ENCODE measurements at regions not wholly inside any gene's neighbourhood (a gene's known extent, or its start where the extent isn't known, plus 50 kb on each side); places are given as distances from the start of the nearest gene placed in this dataset.
"Not testable (repeated sequence)": the region's sequence is repeated elsewhere in the genome, so short reads cannot be mapped to it uniquely, and the experiment has no call there.

DNA sequence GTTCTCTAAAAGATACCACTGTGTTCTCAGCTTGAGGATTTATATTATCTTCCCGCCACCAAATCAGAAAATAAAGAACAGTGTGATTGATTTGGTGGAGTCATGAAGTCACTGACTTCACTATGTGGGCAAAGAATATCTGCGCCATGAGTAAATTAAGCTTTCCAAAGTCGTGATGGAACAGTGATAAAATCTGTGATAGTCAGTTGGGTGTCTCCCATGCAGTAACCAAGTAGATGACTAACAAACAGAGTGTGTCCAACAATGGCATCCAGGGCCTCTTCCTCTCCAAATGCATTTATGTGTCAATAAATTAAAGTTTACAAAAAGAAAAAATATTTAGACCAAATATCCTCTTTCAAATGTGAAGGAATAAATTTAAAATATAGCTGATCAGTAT lies 87.0 kb upstream of the DST start:
- Histone ChIP-seq H3K4me1 (ENCODE audit: control insufficient read depth in 2 of 2, insufficient read depth in 2 of 2, low read length in 2 of 2) (no peaks in the 10 kb centered on the region), H3K27ac (ENCODE audit: low read depth, low read length) (no peak overlapping the region), H3K27me3 (ENCODE audit: control insufficient read depth in 2 of 2, insufficient read depth in 2 of 2, low read length in 2 of 2) (no peaks in the 10 kb centered on the region), H3K9me3 (ENCODE audit: control insufficient read depth in 2 of 3, low read length in 3 of 3) (no peaks in the 10 kb centered on the region), H3K4me3 (ENCODE audit: low read length) (no peak overlapping the region), H3K36me3 (ENCODE audit: control insufficient read depth in 2 of 3, insufficient read depth in 3 of 3, low read length in 3 of 3) (no peaks in the 10 kb centered on the region)
- H3K4me3 Mint-ChIP-seq = no peak overlapping the region
- intact Hi-C loops (cut with micrococcal nuclease) = no loop called here
- ATAC-seq (no peak), DNase-seq (no peak)
- ChIA-PET CTCF (no interaction called here), POLR2A (no interaction called here)
- no peaks in the 10 kb centered on the region for H3K36me3 Mint-ChIP-seq
- no peaks in the 10 kb centered on the region for H3K9me3 Mint-ChIP-seq
- no peaks in the 10 kb centered on the region for H3K4me1 Mint-ChIP-seq
- no peak overlapping the region for H3K27ac Mint-ChIP-seq
- H3K27me3 Mint-ChIP-seq = peaks cover 0 to 13% (median 0%) of the 10 kb centered on the region in 5 donors

DNA sequence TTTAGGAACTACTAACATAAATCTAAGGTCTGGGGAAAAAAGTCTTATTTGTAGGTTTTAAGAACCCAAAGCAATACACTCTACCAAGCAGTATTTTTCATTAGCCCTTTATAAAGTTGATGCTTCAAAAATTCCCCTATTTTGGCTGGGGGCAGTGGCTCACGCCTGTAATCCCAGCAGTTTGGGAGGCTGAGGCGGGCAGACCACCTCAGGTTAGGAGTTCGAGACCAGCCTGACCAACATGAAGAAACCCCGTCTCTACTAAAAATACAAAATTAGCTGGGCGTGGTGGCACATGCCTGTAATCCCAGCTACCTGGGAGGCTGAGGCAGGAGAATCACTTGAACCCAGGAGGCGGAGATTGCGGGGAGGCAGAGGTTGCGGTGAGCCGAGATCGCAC lies 86.5 kb upstream of the DST start:
- H3K36me3 Mint-ChIP-seq; H3K4me3 Mint-ChIP-seq; H3K9me3 ChIP-seq (ENCODE audit: control insufficient read depth in 2 of 3, low read length in 3 of 3); POLR2A ChIA-PET; intact Hi-C loops (cut with micrococcal nuclease); DNase-seq; H3K27ac Mint-ChIP-seq; CTCF ChIA-PET; ATAC-seq; H3K27ac ChIP-seq (ENCODE audit: low read depth, low read length); H3K4me1 ChIP-seq (ENCODE audit: control insufficient read depth in 2 of 2, insufficient read depth in 2 of 2, low read length in 2 of 2); H3K36me3 ChIP-seq (ENCODE audit: control insufficient read depth in 2 of 3, insufficient read depth in 3 of 3, low read length in 3 of 3); H3K4me3 ChIP-seq (ENCODE audit: low read length); H3K4me1 Mint-ChIP-seq; H3K9me3 Mint-ChIP-seq; H3K27me3 ChIP-seq (ENCODE audit: control insufficient read depth in 2 of 2, insufficient read depth in 2 of 2, low read length in 2 of 2): not testable (repeated sequence)
- peaks cover 0 to 13% (median 0%) of the 10 kb centered on the region in 5 donors for H3K27me3 Mint-ChIP-seq

DNA sequence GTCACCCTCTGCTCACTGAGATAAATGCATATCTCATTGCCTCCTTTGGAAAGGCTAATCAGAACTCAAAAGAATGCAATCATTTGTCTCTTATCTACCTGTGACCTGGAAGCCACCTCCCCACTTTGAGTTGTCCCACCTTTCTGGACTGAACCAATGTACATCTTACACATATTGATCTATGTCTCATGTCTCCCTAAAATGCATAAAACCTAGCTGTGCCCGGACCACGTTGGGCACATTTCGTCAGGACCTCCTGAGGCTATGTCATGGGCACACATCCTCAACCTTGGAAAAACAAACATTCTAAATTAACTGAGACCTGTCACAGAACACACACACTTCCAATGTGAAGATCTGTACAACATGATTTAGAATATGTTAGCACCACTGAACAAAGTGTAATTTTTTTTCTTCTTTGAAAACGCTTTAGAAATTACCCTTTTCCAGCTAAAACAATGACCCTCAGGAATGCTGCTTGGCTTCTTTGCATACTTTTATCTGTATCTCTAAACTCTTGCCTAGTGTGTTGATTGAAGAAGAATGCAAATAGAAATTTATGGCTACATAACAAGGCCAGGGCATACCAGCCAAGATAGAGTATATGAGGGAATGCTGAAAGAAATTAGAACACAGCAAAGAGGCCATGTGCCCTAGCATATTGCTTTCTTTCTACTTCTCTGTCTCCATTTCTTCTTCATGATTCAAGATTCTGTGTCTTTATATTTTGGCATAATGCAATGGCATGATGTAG lies 84.6 kb upstream of the DST start:
- H3K4me3 ChIP-seq (ENCODE audit: low read length) = no peak overlapping the region
- ChIA-PET CTCF (no interaction called here), POLR2A (interaction anchor here (0.6 kb wide), 1 partner anchor 915 kb away, joined by 3 read pairs; no protein-coding TSS in a partner anchor)
- no peak overlapping the region for H3K27ac Mint-ChIP-seq
- no peak overlapping the region for H3K4me3 Mint-ChIP-seq
- DNase-seq = no peak
- no peaks in the 10 kb centered on the region for H3K36me3 ChIP-seq (ENCODE audit: control insufficient read depth in 2 of 3, insufficient read depth in 3 of 3, low read length in 3 of 3)
- ATAC-seq = no peak
- no peaks in the 10 kb centered on the region for H3K9me3 Mint-ChIP-seq
- H3K27me3 ChIP-seq (ENCODE audit: control insufficient read depth in 2 of 2, insufficient read depth in 2 of 2, low read length in 2 of 2) = no peaks in the 10 kb centered on the region
- H3K36me3 Mint-ChIP-seq = no peaks in the 10 kb centered on the region
- H3K27ac ChIP-seq (ENCODE audit: low read depth, low read length) = no peak overlapping the region
- H3K27me3 Mint-ChIP-seq = peaks cover 0 to 18% (median 0%) of the 10 kb centered on the region in 5 donors
- intact Hi-C loops (cut with micrococcal nuclease) = no loop called here
- H3K9me3 ChIP-seq (ENCODE audit: control insufficient read depth in 2 of 3, low read length in 3 of 3) = no peaks in the 10 kb centered on the region
- no peaks in the 10 kb centered on the region for H3K4me1 Mint-ChIP-seq
- no peaks in the 10 kb centered on the region for H3K4me1 ChIP-seq (ENCODE audit: control insufficient read depth in 2 of 2, insufficient read depth in 2 of 2, low read length in 2 of 2)

DNA sequence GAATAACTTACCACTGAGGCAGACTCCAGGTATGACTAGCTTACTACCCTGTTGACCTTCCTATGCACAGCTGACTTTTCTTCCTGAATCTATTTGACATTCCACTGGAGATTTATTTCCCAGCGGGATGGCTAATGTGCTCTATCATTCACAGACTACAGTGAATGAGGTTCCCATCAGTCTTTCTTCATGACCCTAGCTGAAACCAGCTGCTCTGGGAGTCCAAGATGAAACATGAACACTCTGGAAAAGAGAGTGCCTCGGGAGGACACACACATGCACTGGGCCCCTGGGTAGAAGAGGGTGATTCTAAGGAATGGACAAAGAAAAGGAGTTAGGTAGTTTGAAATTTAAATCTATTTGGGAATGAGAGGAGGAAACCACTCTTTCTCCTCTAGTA lies 82.6 kb upstream of the DST start:
- H3K4me3 Mint-ChIP-seq = no peak overlapping the region
- H3K4me1 Mint-ChIP-seq = no peaks in the 10 kb centered on the region
- Histone ChIP-seq H3K4me1 (ENCODE audit: control insufficient read depth in 2 of 2, insufficient read depth in 2 of 2, low read length in 2 of 2) (no peaks in the 10 kb centered on the region), H3K36me3 (ENCODE audit: control insufficient read depth in 2 of 3, insufficient read depth in 3 of 3, low read length in 3 of 3) (no peaks in the 10 kb centered on the region), H3K27ac (ENCODE audit: low read depth, low read length) (no peak overlapping the region), H3K27me3 (ENCODE audit: control insufficient read depth in 2 of 2, insufficient read depth in 2 of 2, low read length in 2 of 2) (no peaks in the 10 kb centered on the region), H3K9me3 (ENCODE audit: control insufficient read depth in 2 of 3, low read length in 3 of 3) (no peaks in the 10 kb centered on the region), H3K4me3 (ENCODE audit: low read length) (no peak overlapping the region)
- H3K27ac Mint-ChIP-seq = no peak overlapping the region
- H3K36me3 Mint-ChIP-seq = no peaks in the 10 kb centered on the region
- peaks cover 0 to 5% (median 0%) of the 10 kb centered on the region in 11 donors for H3K9me3 Mint-ChIP-seq
- ATAC-seq (no peak), DNase-seq (no peak)
- ChIA-PET POLR2A (no interaction called here), CTCF (no interaction called here)
- peaks cover 0 to 18% (median 0%) of the 10 kb centered on the region in 5 donors for H3K27me3 Mint-ChIP-seq
- intact Hi-C loops (cut with micrococcal nuclease) = no loop called here

DNA sequence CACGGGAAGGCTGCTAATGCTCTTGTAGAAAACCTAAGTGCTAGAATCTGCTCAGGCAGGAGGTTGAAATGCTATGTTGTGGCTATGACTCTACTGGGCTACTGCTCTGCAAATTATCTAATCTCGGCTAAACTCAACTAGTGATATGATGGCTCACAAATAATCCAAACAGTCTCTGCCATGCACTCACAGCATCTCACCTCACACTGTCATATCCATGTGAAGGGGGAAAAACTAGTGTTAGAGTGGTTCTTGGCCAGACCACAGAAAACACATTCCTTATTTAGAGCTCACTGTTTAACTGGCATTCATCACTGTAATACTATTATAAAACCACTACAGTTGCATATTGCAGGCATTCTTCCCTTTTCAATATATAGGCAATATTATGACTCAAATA lies 81.8 kb upstream of the DST start:
- intact Hi-C loops (cut with micrococcal nuclease) = no loop called here
- DNase-seq (no peak), ATAC-seq (no peak)
- Histone ChIP-seq H3K27ac (ENCODE audit: low read depth, low read length) (no peak overlapping the region), H3K36me3 (ENCODE audit: control insufficient read depth in 2 of 3, insufficient read depth in 3 of 3, low read length in 3 of 3) (no peaks in the 10 kb centered on the region), H3K4me1 (ENCODE audit: control insufficient read depth in 2 of 2, insufficient read depth in 2 of 2, low read length in 2 of 2) (no peaks in the 10 kb centered on the region), H3K9me3 (ENCODE audit: control insufficient read depth in 2 of 3, low read length in 3 of 3) (no peaks in the 10 kb centered on the region), H3K27me3 (ENCODE audit: control insufficient read depth in 2 of 2, insufficient read depth in 2 of 2, low read length in 2 of 2) (no peaks in the 10 kb centered on the region), H3K4me3 (ENCODE audit: low read length) (no peak overlapping the region)
- Mint-ChIP-seq H3K4me1 (peaks cover 0 to 2% (median 0%) of the 10 kb centered on the region in 7 donors), H3K27ac (no peak overlapping the region), H3K4me3 (no peak overlapping the region), H3K9me3 (peaks cover 0 to 9% (median 0%) of the 10 kb centered on the region in 11 donors), H3K36me3 (peaks cover 0 to 2% (median 0%) of the 10 kb centered on the region in 5 donors), H3K27me3 (peaks cover 0 to 16% (median 0%) of the 10 kb centered on the region in 5 donors)
- CTCF ChIA-PET = no interaction called here
- POLR2A ChIA-PET = no interaction called here

DNA sequence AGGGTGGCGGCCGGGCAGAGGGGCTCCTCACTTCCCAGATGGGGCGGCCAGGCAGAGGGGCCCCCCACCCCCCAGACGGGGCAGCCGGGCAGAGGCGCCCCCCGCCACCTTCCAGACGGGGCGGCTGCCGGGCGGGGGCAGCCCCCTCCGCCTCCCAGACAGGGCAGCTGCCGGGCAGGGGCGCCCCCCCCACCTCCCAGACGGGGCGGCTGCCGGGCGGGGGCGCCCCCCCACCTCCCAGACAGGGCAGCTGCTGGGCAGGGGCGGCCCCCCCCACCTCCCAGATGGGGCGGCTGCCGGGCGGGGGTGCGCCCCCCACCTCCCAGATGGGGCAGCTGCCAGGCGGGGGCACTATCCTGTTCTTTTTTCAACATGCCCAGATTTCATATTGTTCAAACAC lies 78.2 kb upstream of the DST start:
- Histone ChIP-seq H3K4me3 (ENCODE audit: low read length) (no peak overlapping the region), H3K27ac (ENCODE audit: low read depth, low read length) (no peak overlapping the region), H3K9me3 (ENCODE audit: control insufficient read depth in 2 of 3, low read length in 3 of 3) (no peaks in the 10 kb centered on the region), H3K27me3 (ENCODE audit: control insufficient read depth in 2 of 2, insufficient read depth in 2 of 2, low read length in 2 of 2) (no peaks in the 10 kb centered on the region), H3K4me1 (ENCODE audit: control insufficient read depth in 2 of 2, insufficient read depth in 2 of 2, low read length in 2 of 2) (no peaks in the 10 kb centered on the region), H3K36me3 (ENCODE audit: control insufficient read depth in 2 of 3, insufficient read depth in 3 of 3, low read length in 3 of 3) (no peaks in the 10 kb centered on the region)
- CTCF ChIA-PET = no interaction called here
- peaks cover 0 to 23% (median 8%) of the 10 kb centered on the region in 5 donors for H3K27me3 Mint-ChIP-seq
- no peak for DNase-seq
- H3K4me3 Mint-ChIP-seq = no peak overlapping the region
- ATAC-seq = no peak
- peaks cover 0 to 7% (median 0%) of the 10 kb centered on the region in 5 donors for H3K36me3 Mint-ChIP-seq
- intact Hi-C loops (cut with micrococcal nuclease) = no loop called here
- H3K27ac Mint-ChIP-seq = no peak overlapping the region
- H3K4me1 Mint-ChIP-seq = peaks cover 0 to 2% (median 0%) of the 10 kb centered on the region in 7 donors
- POLR2A ChIA-PET = no interaction called here
- H3K9me3 Mint-ChIP-seq = peaks cover 0 to 13% (median 2%) of the 10 kb centered on the region in 11 donors

DNA sequence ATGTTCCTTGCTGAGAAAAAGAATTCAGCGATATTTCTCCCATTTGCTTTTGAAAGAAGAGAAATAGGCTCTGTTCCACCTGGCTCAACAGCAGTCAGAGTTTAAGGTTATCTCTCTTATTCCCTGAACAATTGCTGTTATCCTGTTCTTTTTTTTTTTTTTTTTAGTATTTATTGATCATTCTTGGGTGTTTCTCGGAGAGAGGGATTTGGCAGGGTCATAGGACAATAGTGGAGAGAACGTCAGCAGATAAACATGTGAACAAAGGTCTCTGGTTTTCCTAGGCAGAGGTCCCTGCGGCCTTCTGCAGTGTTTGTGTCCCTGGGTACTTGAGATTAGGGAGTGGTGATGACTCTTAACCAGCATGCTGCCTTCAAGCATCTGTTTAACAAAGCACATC lies 77.5 kb upstream of the DST start:
- H3K4me1 Mint-ChIP-seq = not testable (repeated sequence)

More for the DNA sequence above, 77.5 kb upstream of the DST start:
- peaks cover 0 to 26% (median 8%) of the 10 kb centered on the region in 5 donors for H3K27me3 Mint-ChIP-seq
- H3K27ac ChIP-seq (ENCODE audit: low read depth, low read length); H3K27me3 ChIP-seq (ENCODE audit: control insufficient read depth in 2 of 2, insufficient read depth in 2 of 2, low read length in 2 of 2); ATAC-seq; H3K4me3 ChIP-seq (ENCODE audit: low read length); H3K36me3 Mint-ChIP-seq; DNase-seq; POLR2A ChIA-PET; H3K9me3 ChIP-seq (ENCODE audit: control insufficient read depth in 2 of 3, low read length in 3 of 3); H3K4me3 Mint-ChIP-seq; H3K36me3 ChIP-seq (ENCODE audit: control insufficient read depth in 2 of 3, insufficient read depth in 3 of 3, low read length in 3 of 3); H3K27ac Mint-ChIP-seq; intact Hi-C loops (cut with micrococcal nuclease); CTCF ChIA-PET; H3K4me1 ChIP-seq (ENCODE audit: control insufficient read depth in 2 of 2, insufficient read depth in 2 of 2, low read length in 2 of 2): not testable (repeated sequence)
- peaks cover 0 to 13% (median 2%) of the 10 kb centered on the region in 11 donors for H3K9me3 Mint-ChIP-seq
